NCI-H2107 treated with DMSO at 0.1 percent for 48 hours (cell line): ENCODE measurements at regions not wholly inside any gene's neighbourhood (a gene's known extent, or its start where the extent isn't known, plus 50 kb on each side); places are given as distances from the start of the nearest gene placed in this dataset.
"Not testable (repeated sequence)": the region's sequence is repeated elsewhere in the genome, so short reads cannot be mapped to it uniquely, and the experiment has no call there.

Experiments used
- DNase-seq: peaks from one replicate; lab custom pipeline; 2025; ENCODE audit not compliant: unreplicated experiment; lab: John Stamatoyannopoulos, UW

GRCh38 chr9:129416821-129417539 lies 203.9 kb downstream of the C9orf50 start:
- no peak for DNase-seq

- DNase-seq: no peak
Measured at GRCh38 chr9:129415942-129416651, 204.8 kb downstream of the C9orf50 start.

- DNase-seq: no peak
Measured at GRCh38 chr9:129414993-129415941, 205.6 kb downstream of the C9orf50 start.

- DNase-seq: no peak
Measured at GRCh38 chr9:129414377-129414992, 206.4 kb downstream of the C9orf50 start.

GRCh38 chr9:129413537-129414376 lies 207.1 kb downstream of the C9orf50 start:
- peak; percentile 79 for DNase-seq

- DNase-seq: peak; percentile 25
Measured at GRCh38 chr9:129412814-129413536, 207.9 kb downstream of the C9orf50 start.

GRCh38 chr9:129412176-129412813 lies 208.6 kb downstream of the C9orf50 start:
- DNase-seq: not testable (repeated sequence)

- no peak for DNase-seq
Measured at GRCh38 chr9:129411501-129412175, 209.3 kb downstream of the C9orf50 start.

GRCh38 chr9:129410226-129410625 lies 210.7 kb downstream of the C9orf50 start:
- DNase-seq: no peak

- no peak for DNase-seq
Measured at GRCh38 chr9:129408535-129409215, 212.2 kb downstream of the C9orf50 start.

GRCh38 chr9:129407905-129408452 lies 212.9 kb downstream of the C9orf50 start:
- DNase-seq: no peak

GRCh38 chr9:129406278-129407225 lies 214.3 kb downstream of the C9orf50 start:
- no peak for DNase-seq

- no peak for DNase-seq
Measured at GRCh38 chr9:129405827-129406213, 215.1 kb downstream of the C9orf50 start.

- no peak for DNase-seq
Measured at GRCh38 chr9:129405089-129405826, 215.6 kb downstream of the C9orf50 start.

GRCh38 chr9:129404621-129405020 lies 216.3 kb downstream of the C9orf50 start:
- DNase-seq: no peak
